KOPT-K1 (cell line): ENCODE measurements at regions not wholly inside any gene's neighbourhood (a gene's known extent, or its start where the extent isn't known, plus 50 kb on each side); places are given as distances from the start of the nearest gene placed in this dataset.

Experiments used
- H3K27ac ChIP-seq: fragments of 200-600 bp; sonication (generic); 2 replicates; pipeline ENCODE4 v1.5.1; 2016; ENCODE audit warnings: antibody characterized with exemption, mild to moderate bottlenecking, low read depth, low read length; ENCODE audit not compliant: poor library complexity, severe bottlenecking
- H3K36me3 ChIP-seq: fragments of 200-600 bp; sonication (generic); 2 replicates; pipeline ENCODE4 v1.5.1; 2017; ENCODE audit warnings: antibody characterized with exemption, mild to moderate bottlenecking, low read length, moderate library complexity; ENCODE audit not compliant: insufficient read depth
- H3K9me3 ChIP-seq: fragments of 200-600 bp; sonication (generic); 2 replicates; pipeline ENCODE4 v1.5.1; 2017; ENCODE audit warnings: antibody characterized with exemption, low read length, mild to moderate bottlenecking; ENCODE audit not compliant: insufficient read depth, poor library complexity, severe bottlenecking

DNA sequence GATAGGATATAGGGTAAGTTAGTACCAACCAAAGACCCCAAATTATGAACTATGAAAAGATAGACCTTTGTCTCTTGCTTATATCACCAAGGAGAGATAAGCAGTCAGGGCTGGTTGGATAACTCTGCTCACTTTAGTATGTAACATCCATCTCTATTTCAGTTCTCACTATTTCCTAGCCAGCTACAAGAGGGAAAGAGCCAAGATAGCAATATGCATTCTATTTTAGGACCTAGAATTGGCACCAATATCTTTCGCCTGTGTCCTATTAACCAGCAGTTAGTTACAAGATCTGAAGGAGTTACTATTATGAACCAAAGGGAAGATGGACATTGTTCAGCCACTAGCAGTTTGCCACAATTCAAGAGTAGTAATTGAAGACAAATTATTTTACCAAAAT lies 457.5 kb downstream of the NSUN3 start:
- no peak overlapping the region for H3K27ac ChIP-seq
- no peaks in the 10 kb centered on the region for H3K9me3 ChIP-seq

DNA sequence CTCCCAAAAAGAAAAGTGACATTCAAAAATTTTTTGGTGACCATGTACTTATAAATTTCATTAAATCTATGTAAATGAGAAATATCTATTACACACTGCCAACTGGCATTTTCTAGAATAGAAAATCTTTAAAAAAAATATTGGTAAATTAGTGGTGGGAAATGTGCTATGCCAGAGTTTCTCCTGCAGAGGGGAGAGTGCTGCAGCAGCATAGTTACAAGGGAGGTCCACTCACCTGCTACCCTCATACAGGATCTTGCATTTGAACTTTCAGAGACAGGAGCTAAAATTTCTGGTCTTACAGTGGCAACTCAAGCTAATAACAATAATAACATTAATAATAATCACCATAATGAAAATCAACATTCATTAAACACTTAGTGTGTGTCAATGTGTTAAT lies 459.6 kb downstream of the NSUN3 start:
- Histone ChIP-seq H3K27ac (no peak overlapping the region), H3K9me3 (no peaks in the 10 kb centered on the region), H3K36me3 (no peaks in the 10 kb centered on the region)

More for the DNA sequence above, 457.5 kb downstream of the NSUN3 start:
- no peaks in the 10 kb centered on the region for H3K36me3 ChIP-seq

- H3K9me3 ChIP-seq, result no peaks in the 10 kb centered on the region
- no peak overlapping the region for H3K27ac ChIP-seq
- H3K36me3 ChIP-seq, result no peaks in the 10 kb centered on the region
Measured at GRCh38 chr3:94524102-94524919, 461.4 kb downstream of the NSUN3 start.

- Histone ChIP-seq H3K9me3 (no peaks in the 10 kb centered on the region), H3K36me3 (no peaks in the 10 kb centered on the region), H3K27ac (no peak overlapping the region)
Measured at GRCh38 chr3:94525043-94525442, 462.2 kb downstream of the NSUN3 start.

GRCh38 chr3:94529816-94530215 lies 467.0 kb downstream of the NSUN3 start:
- H3K27ac ChIP-seq, result no peak overlapping the region
- no peaks in the 10 kb centered on the region for H3K9me3 ChIP-seq
- H3K36me3 ChIP-seq, result no peaks in the 10 kb centered on the region

DNA sequence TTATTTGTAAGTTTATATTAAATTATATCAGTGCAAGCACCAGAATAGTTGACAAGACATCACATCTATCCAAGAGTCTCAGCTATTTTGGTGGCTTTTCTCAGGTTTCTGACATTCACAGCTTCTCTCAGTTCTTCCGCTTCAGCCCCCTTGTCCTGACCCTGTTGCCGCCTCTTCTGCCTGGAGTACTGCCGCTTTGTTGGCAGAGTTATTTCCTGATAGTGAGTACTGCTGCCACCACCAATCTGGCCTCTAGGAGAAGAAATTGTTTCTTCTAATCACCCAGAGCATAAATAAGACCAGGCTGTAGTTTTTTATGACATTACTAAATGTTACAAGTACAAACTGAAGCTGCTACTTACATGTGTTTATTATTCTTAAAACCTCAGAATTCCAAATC lies 470.1 kb downstream of the NSUN3 start:
- no peak overlapping the region for H3K27ac ChIP-seq
- no peaks in the 10 kb centered on the region for H3K36me3 ChIP-seq
- H3K9me3 ChIP-seq, result no peaks in the 10 kb centered on the region

GRCh38 chr3:94539937-94540336 lies 477.1 kb downstream of the NSUN3 start:
- Histone ChIP-seq H3K9me3 (no peaks in the 10 kb centered on the region), H3K36me3 (no peaks in the 10 kb centered on the region), H3K27ac (no peak overlapping the region)

DNA sequence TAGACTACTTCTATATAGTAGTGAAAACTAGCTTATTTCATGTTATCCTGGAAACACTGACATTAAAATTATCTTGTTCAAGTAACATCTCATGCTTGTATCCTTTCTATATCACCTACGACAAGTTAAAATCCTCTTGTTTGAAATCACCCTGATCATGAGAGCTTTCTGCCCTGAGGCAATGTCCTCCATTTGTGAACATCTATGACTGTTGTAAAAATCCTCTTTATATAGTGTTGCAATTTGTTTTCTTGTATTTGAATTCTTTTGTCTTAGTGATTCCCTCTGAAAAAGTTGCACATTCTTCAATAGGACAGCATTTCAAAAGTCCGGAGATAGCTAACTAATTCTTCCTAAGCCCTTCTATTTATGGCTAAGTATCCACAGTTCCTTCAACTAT lies 480.3 kb downstream of the NSUN3 start:
- H3K27ac ChIP-seq, result no peak overlapping the region
- no peaks in the 10 kb centered on the region for H3K36me3 ChIP-seq

DNA sequence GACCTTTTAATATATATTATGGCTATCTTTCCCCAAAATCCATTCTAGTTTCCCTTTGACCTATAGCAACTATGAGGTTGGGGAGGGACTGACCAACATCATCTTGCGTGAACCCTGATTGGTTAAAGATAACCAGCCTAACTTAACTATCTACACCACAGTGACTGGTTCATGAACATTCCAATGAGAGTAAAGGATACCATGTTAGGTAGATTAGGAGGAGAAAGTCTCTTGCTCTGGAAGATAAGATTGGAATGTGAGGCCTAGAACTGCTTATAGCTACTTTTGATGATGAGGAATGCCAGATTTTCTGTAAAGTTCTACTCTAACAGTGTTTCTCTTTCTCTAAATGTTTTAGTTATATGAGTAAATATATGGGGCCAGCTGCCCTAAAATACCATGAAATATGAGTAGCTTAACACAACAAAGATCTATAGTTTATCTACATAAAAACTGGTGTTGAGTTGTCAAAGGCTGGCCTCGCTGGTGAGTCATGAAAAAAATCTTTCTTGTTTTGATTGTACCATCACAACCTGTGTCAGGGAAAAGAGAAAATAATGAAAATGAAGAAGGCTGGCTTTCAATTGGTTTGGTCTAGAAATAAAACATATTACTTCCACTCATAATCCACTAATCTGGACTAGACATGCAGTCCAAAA lies 481.4 kb downstream of the NSUN3 start:
- Histone ChIP-seq H3K27ac (no peak overlapping the region), H3K9me3 (no peaks in the 10 kb centered on the region), H3K36me3 (no peaks in the 10 kb centered on the region)

More for the DNA sequence above, 480.3 kb downstream of the NSUN3 start:
- H3K9me3 ChIP-seq, result no peaks in the 10 kb centered on the region

DNA sequence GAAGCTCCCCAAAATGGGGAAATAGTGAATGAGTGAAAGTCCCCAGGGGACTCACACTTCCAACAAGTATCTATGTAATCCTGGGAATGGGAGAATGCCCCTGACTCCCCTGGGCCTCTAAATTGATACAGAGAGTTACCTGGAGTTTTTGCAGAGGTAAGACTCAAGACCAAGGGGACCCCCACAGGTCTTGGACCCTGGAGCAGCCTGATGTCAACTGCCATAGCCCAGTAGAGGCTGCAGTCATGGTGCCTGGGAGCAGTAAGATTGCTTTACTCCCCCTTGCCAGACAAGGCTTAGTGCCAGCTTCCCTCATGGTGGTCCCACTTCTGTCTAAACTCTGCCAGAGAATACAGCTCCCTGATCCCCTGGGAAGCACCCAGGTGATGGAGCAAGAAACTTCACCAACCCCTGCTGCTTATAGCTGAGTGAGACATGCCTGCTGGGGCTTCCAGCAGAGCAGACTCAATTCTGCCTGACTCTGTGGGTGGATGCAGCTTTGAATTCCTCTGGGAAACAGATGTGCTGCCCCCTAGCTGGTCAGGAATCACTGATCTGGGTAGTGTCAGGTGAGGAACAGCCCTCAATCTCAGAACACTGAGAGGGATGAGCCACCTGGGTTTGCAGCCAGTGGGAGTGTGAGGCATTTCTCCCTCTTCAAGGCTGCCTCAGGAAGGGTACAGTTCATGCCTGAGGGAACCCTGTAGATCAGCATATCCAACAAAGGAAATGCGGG lies 485.9 kb downstream of the NSUN3 start:
- Histone ChIP-seq H3K27ac (no peak overlapping the region), H3K9me3 (no peaks in the 10 kb centered on the region), H3K36me3 (no peaks in the 10 kb centered on the region)

DNA sequence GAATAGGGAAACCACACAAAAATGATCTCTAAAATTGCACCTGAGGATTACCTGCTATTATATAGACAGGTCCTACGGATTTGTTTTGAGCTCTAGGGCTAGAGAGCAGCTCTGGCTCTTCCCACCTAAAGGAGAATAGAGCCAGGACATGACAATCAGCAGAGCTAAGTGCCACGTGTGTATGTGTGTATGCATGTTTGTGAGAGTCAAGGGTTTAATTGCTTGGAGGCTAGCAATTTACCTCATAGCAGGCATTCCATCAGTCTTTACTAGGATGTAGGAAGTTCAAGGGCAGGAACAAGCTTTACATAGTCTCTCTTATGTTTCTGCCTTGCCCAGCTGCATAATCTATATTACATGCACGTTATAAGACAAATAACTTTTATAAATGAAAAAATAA lies 498.2 kb downstream of the NSUN3 start:
- Histone ChIP-seq H3K9me3 (no peaks in the 10 kb centered on the region), H3K36me3 (no peaks in the 10 kb centered on the region), H3K27ac (no peak overlapping the region)

- H3K36me3 ChIP-seq, result no peaks in the 10 kb centered on the region
- no peaks in the 10 kb centered on the region for H3K9me3 ChIP-seq
- no peak overlapping the region for H3K27ac ChIP-seq
Measured at GRCh38 chr3:94564247-94564646, 501.4 kb downstream of the NSUN3 start.

GRCh38 chr3:94568041-94568440 lies 505.2 kb downstream of the NSUN3 start:
- H3K9me3 ChIP-seq, result no peaks in the 10 kb centered on the region
- no peak overlapping the region for H3K27ac ChIP-seq
- no peaks in the 10 kb centered on the region for H3K36me3 ChIP-seq

GRCh38 chr3:94573337-94573736 lies 510.5 kb downstream of the NSUN3 start:
- no peak overlapping the region for H3K27ac ChIP-seq
- no peaks in the 10 kb centered on the region for H3K36me3 ChIP-seq
- H3K9me3 ChIP-seq, result no peaks in the 10 kb centered on the region

DNA sequence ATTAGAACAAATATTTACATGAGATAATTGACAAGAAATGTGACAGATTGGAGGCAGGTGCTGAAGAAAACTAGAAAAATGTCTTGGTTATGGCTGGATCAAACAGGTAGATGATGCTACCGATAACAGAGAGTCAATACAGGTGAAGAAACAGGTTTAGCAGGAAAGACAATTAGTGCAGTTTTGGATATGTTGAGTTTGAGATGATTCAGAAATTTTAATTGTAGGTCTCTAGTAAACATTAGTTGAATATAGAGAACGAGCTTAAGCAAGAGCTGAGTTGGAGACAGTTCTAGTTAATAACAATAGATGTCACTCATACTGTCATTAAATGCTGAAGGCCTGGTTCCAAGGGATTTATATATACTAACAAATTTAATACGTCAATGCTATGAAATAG lies 524.4 kb downstream of the NSUN3 start:
- H3K27ac ChIP-seq, result no peak overlapping the region

More for the DNA sequence above, 524.4 kb downstream of the NSUN3 start:
- Histone ChIP-seq H3K36me3 (no peaks in the 10 kb centered on the region), H3K9me3 (no peaks in the 10 kb centered on the region)
